WTC11 (cell line): ENCODE measurements at regions not wholly inside any gene's neighbourhood (a gene's known extent, or its start where the extent isn't known, plus 50 kb on each side); places are given as distances from the start of the nearest gene placed in this dataset.
A peak's percentile ranks its signal among the peaks of the same experiment; 100 is the strongest.

ENCODE experiments used
- ATAC-seq: fragments of 200-7000 bp; cut with Tn5 transposase; 2 replicates; pipeline ENCODE4 v1.10.0; 2021; ENCODE audit warnings: mild to moderate bottlenecking, moderate library complexity
- CTCF ChIA-PET: fragments of 300-600 bp; sonication (Branson Sonifier 250); formaldehyde crosslinking; loops from one replicate; lab custom pipeline; 2021; ENCODE audit warnings: antibody characterized with exemption; lab: Charles Lee
- POLR2A ChIA-PET: fragments of 350-600 bp; sonication (Branson Sonifier 250); formaldehyde crosslinking; loops from one replicate; lab custom pipeline; 2021; ENCODE audit warnings: antibody characterized with exemption; lab: Charles Lee
- DNase-seq: peaks from one replicate; pipeline ENCODE4 v3.0.0; 2021; ENCODE audit warnings: low spot score
- H3K27ac Mint-ChIP-seq: 2 replicates; pipeline ENCODE4 v1.8.0; 2021; ENCODE audit warnings: mixed read lengths
- H3K27me3 Mint-ChIP-seq: 2 replicates; pipeline ENCODE4 v1.8.0; 2021; ENCODE audit warnings: low read depth, mild to moderate bottlenecking, moderate library complexity, mixed read lengths
- H3K36me3 Mint-ChIP-seq: 2 replicates; pipeline ENCODE4 v1.8.0; 2021; ENCODE audit warnings: mixed read lengths
- H3K4me1 Mint-ChIP-seq: 2 replicates; pipeline ENCODE4 v1.8.0; 2022; ENCODE audit warnings: mixed read lengths
- H3K4me3 Mint-ChIP-seq: 2 replicates; pipeline ENCODE4 v1.8.0; 2021; ENCODE audit warnings: mild to moderate bottlenecking, moderate library complexity, mixed read lengths
- H3K9me3 Mint-ChIP-seq: 2 replicates; pipeline ENCODE4 v1.8.0; 2021; ENCODE audit warnings: mixed read lengths
- ATF1 ChIP-seq: sonication (generic); formaldehyde crosslinking; IDR thresholded peaks from 2 replicates; pipeline ENCODE4 v1.8.1; 2023; ENCODE audit warnings: mild to moderate bottlenecking, moderate library complexity, missing genetic modification reagents
- FOXK1 ChIP-seq: sonication (generic); formaldehyde crosslinking; IDR thresholded peaks from 2 replicates; pipeline ENCODE4 v1.8.0; 2022; ENCODE audit warnings: mild to moderate bottlenecking, moderate library complexity, missing genetic modification reagents
- GRHL2 ChIP-seq: fragments of 250-450 bp; sonication (Bioruptor Pico); IDR thresholded peaks from 2 replicates; pipeline ENCODE4 v1.8.0; 2022; ENCODE audit warnings: mild to moderate bottlenecking, moderate library complexity; ENCODE audit not compliant: insufficient replicate concordance, severe bottlenecking
- HMGA2 ChIP-seq: fragments of 250-450 bp; sonication (Bioruptor Pico); IDR thresholded peaks from 2 replicates; pipeline ENCODE4 v1.4.0; 2021; ENCODE audit warnings: mild to moderate bottlenecking, moderate library complexity
- KAT7 ChIP-seq: sonication (generic); formaldehyde crosslinking; IDR thresholded peaks from 2 replicates; pipeline ENCODE4 v1.8.1; 2023; ENCODE audit warnings: missing genetic modification reagents, mild to moderate bottlenecking, borderline replicate concordance
- NFE2L1 ChIP-seq: sonication (generic); formaldehyde crosslinking; IDR thresholded peaks from 2 replicates; pipeline ENCODE4 v1.8.1; 2023; ENCODE audit warnings: missing genetic modification reagents
- NFYB ChIP-seq: sonication (generic); formaldehyde crosslinking; conservative IDR thresholded peaks from 2 replicates; pipeline ENCODE4 v1.8.0; 2022; ENCODE audit warnings: low read depth, missing genetic modification reagents
- RORB ChIP-seq: fragments of 250-450 bp; sonication (Bioruptor Pico); IDR thresholded peaks from 2 replicates; pipeline ENCODE4 v1.9.0; 2021; ENCODE audit warnings: mild to moderate bottlenecking
- SMAD3 ChIP-seq: sonication (generic); formaldehyde crosslinking; IDR thresholded peaks from 2 replicates; pipeline ENCODE4 v1.8.0; 2022; ENCODE audit warnings: missing genetic modification reagents, mild to moderate bottlenecking, borderline replicate concordance
- TEAD1 ChIP-seq: sonication (generic); formaldehyde crosslinking; IDR thresholded peaks from 2 replicates; pipeline ENCODE4 v1.8.0; 2022; ENCODE audit warnings: mild to moderate bottlenecking, missing genetic modification reagents
- ZNF219 ChIP-seq: sonication (generic); formaldehyde crosslinking; IDR thresholded peaks from 2 replicates; pipeline ENCODE4 v1.8.0; 2023; ENCODE audit warnings: missing genetic modification reagents, mild to moderate bottlenecking, borderline replicate concordance
- ZNF317 ChIP-seq: sonication (generic); formaldehyde crosslinking; IDR thresholded peaks from 2 replicates; pipeline ENCODE4 v1.8.1; 2023; ENCODE audit warnings: low read depth, mild to moderate bottlenecking, moderate library complexity, missing genetic modification reagents, borderline replicate concordance
- ZNF416 ChIP-seq: fragments of 250-450 bp; sonication (Bioruptor Pico); IDR thresholded peaks from 2 replicates; pipeline ENCODE4 v1.9.0; 2021; ENCODE audit warnings: mild to moderate bottlenecking, inconsistent platforms
- TF ChIP-seq, protein P1 (sequence below): sonication (generic); formaldehyde crosslinking; IDR thresholded peaks from 2 replicates; pipeline ENCODE4 v1.8.1; 2023; ENCODE audit warnings: mild to moderate bottlenecking, moderate library complexity, missing genetic modification reagents
- TF ChIP-seq, protein P2 (sequence below): sonication (generic); formaldehyde crosslinking; IDR thresholded peaks from 2 replicates; pipeline ENCODE4 v1.8.1; 2022; ENCODE audit warnings: missing genetic modification reagents, borderline replicate concordance
- TF ChIP-seq, protein P3 (sequence below): fragments of 250-450 bp; sonication (Bioruptor Pico); conservative IDR thresholded peaks from 2 replicates; pipeline ENCODE4 v1.9.0; 2021; ENCODE audit warnings: mild to moderate bottlenecking
- TF ChIP-seq, protein P4 (sequence below): fragments of 250-450 bp; sonication (Bioruptor Pico); IDR thresholded peaks from 2 replicates; pipeline ENCODE4 v1.8.0; 2021; ENCODE audit warnings: mild to moderate bottlenecking
- TF ChIP-seq, protein P5 (sequence below): sonication (generic); formaldehyde crosslinking; conservative IDR thresholded peaks from 2 replicates; pipeline ENCODE4 v1.8.1; 2023; ENCODE audit warnings: mild to moderate bottlenecking, low read depth, missing genetic modification reagents, moderate library complexity
- TF ChIP-seq, protein P6 (sequence below): fragments of 200-600 bp; IDR thresholded peaks from 2 replicates; pipeline ENCODE4 v1.8.0; 2022; ENCODE audit warnings: antibody characterized with exemption

DNA sequence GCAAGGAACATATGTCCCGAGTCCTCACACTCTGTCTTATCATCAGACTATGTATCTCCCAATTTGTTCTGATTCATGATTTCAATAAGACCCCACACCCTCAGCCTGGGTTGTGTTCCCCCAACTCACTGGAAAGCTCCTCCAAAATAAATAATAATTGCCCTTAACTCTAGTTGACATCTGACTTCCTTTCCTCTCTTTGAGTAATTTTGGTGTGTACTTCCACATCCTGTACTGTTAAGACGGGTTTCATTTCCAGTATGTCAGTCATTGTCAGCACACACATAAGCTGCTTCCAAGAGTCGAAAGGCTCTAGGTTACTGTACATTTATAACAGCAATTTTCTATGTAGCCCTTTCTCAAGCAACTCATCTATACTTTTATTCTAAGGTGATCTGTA is 52.2 kb upstream of the C1QTNF7 start (continued):
- TF ChIP-seq, protein P1, sequence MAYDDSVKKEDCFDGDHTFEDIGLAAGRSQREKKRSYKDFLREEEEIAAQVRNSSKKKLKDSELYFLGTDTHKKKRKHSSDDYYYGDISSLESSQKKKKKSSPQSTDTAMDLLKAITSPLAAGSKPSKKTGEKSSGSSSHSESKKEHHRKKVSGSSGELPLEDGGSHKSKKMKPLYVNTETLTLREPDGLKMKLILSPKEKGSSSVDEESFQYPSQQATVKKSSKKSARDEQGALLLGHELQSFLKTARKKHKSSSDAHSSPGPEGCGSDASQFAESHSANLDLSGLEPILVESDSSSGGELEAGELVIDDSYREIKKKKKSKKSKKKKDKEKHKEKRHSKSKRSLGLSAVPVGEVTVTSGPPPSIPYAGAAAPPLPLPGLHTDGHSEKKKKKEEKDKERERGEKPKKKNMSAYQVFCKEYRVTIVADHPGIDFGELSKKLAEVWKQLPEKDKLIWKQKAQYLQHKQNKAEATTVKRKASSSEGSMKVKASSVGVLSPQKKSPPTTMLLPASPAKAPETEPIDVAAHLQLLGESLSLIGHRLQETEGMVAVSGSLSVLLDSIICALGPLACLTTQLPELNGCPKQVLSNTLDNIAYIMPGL (CRISPR knock-in tag) = no peak
- no peak for TF ChIP-seq GRHL2 (CRISPR knock-in tag)
- TF ChIP-seq KAT7 (CRISPR knock-in tag) = no peak
- TF ChIP-seq TEAD1 = no peak
- TF ChIP-seq, all 79 proteins: peak for 0

DNA sequence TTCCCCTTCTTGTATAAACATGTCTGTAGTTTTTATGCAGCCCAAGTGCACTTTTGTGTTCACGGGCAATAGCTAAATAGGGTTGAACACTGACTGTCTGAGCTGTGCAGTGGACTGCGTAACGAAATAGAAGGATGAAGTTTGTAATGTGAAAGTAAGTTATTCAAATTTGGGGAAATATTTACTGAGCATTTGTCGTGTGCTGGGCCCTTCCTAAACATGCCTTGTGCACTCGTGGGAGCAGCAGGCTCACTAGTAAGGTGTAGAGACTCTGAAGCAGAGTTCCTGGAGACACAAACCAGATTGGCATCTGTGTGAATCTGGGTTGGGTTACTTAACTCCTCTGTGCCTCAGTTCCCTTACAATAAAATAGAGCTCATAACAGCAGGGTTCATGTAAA is 51.7 kb upstream of the C1QTNF7 start:
- Mint-ChIP-seq H3K36me3 (no peaks in the 10 kb centered on the region), H3K4me3 (no peak overlapping the region), H3K4me1 (peaks cover 35% of the 10 kb centered on the region), H3K9me3 (no peaks in the 10 kb centered on the region), H3K27ac (no peak overlapping the region), H3K27me3 (no peaks in the 10 kb centered on the region; the same call in 1 of the 2 replicates)
- ChIA-PET CTCF (no interaction called here), POLR2A (no interaction called here)
- TF ChIP-seq, protein P2, sequence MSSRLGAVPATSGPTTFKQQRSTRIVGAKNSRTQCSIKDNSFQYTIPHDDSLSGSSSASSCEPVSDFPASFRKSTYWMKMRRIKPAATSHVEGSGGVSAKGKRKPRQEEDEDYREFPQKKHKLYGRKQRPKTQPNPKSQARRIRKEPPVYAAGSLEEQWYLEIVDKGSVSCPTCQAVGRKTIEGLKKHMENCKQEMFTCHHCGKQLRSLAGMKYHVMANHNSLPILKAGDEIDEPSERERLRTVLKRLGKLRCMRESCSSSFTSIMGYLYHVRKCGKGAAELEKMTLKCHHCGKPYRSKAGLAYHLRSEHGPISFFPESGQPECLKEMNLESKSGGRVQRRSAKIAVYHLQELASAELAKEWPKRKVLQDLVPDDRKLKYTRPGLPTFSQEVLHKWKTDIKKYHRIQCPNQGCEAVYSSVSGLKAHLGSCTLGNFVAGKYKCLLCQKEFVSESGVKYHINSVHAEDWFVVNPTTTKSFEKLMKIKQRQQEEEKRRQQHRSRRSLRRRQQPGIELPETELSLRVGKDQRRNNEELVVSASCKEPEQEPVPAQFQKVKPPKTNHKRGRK = no peak
- TF ChIP-seq, protein P3, sequence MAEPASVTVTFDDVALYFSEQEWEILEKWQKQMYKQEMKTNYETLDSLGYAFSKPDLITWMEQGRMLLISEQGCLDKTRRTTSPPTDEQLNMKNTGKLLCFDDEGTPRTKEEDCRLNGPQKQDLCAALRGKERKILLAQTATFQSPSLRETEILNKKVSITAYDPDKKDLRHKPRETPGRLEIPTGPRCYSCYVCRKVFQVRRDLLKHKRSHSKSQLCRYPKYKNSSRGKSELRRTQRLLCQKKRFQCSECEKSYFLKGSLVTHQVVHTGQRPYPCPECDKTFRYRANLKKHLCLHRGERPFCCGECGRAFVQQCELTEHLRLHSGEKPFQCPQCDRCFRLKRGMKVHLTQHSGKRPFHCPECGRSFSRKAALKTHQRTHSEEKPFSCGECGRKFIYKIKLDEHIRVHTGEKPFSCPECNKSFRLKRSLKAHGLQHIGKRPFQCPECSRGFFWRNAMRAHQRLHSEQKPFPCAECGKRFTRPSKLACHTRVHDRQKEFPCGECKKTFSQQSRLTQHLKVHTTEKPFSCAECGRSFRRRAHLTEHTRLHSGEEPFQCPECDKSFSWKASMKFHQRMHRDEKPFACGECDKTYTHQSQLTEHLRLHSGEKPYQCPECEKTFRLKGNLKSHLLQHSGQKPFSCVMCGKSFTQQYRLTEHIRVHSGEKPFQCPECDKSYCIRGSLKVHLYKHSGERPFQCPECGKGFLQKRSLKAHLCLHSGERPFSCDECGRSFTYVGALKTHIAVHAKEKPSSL (CRISPR knock-in tag) = no peak
- no peak for TF ChIP-seq ZNF416 (CRISPR knock-in tag)
- TF ChIP-seq, protein P4, sequence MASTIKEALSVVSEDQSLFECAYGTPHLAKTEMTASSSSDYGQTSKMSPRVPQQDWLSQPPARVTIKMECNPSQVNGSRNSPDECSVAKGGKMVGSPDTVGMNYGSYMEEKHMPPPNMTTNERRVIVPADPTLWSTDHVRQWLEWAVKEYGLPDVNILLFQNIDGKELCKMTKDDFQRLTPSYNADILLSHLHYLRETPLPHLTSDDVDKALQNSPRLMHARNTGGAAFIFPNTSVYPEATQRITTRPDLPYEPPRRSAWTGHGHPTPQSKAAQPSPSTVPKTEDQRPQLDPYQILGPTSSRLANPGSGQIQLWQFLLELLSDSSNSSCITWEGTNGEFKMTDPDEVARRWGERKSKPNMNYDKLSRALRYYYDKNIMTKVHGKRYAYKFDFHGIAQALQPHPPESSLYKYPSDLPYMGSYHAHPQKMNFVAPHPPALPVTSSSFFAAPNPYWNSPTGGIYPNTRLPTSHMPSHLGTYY = no peak
- TF ChIP-seq HMGA2 (CRISPR knock-in tag) = no peak
- no peak for TF ChIP-seq NFYB (CRISPR knock-in tag)
- TF ChIP-seq, protein P5, sequence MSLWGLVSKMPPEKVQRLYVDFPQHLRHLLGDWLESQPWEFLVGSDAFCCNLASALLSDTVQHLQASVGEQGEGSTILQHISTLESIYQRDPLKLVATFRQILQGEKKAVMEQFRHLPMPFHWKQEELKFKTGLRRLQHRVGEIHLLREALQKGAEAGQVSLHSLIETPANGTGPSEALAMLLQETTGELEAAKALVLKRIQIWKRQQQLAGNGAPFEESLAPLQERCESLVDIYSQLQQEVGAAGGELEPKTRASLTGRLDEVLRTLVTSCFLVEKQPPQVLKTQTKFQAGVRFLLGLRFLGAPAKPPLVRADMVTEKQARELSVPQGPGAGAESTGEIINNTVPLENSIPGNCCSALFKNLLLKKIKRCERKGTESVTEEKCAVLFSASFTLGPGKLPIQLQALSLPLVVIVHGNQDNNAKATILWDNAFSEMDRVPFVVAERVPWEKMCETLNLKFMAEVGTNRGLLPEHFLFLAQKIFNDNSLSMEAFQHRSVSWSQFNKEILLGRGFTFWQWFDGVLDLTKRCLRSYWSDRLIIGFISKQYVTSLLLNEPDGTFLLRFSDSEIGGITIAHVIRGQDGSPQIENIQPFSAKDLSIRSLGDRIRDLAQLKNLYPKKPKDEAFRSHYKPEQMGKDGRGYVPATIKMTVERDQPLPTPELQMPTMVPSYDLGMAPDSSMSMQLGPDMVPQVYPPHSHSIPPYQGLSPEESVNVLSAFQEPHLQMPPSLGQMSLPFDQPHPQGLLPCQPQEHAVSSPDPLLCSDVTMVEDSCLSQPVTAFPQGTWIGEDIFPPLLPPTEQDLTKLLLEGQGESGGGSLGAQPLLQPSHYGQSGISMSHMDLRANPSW (CRISPR knock-in tag) = no peak
- no peak for TF ChIP-seq RORB (CRISPR knock-in tag)
- TF ChIP-seq ZNF317 (CRISPR knock-in tag) = no peak
- TF ChIP-seq FOXK1 (CRISPR knock-in tag) = no peak
- ATAC-seq (peak; percentile 52), DNase-seq (no peak)

DNA sequence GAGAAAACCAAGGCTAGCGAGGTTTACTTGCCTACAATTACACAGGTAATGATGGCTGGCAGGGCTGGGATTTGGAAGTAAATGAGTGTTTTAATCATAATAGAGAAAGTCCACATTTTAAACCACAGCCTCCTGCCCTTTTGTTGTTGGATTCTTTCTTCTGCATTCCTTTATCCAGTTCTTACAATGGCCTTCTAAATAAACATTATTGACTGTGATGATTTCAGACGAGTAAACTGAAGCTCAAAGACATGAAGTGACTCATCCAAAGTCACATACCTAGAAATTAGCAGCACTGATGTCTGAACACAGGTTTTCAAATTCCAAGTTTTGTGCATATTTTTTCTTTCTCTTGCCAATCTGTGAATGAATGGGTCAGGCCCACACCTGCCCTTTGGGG is 51.2 kb upstream of the C1QTNF7 start:
- ATAC-seq (peak; percentile 36), DNase-seq (no peak)
- H3K36me3 Mint-ChIP-seq = no peaks in the 10 kb centered on the region
- ChIA-PET CTCF (interaction anchor here (1.9 kb wide), 1 partner anchor 20 kb away, joined by 9 read pairs; no protein-coding TSS in a partner anchor), POLR2A (no interaction called here)
- peaks cover 35% of the 10 kb centered on the region for H3K4me1 Mint-ChIP-seq
- no peak overlapping the region for H3K4me3 Mint-ChIP-seq
- H3K27ac Mint-ChIP-seq = no peak overlapping the region; the same call in 1 of the 2 replicates
- H3K27me3 Mint-ChIP-seq = no peaks in the 10 kb centered on the region; the same call in 1 of the 2 replicates
- H3K9me3 Mint-ChIP-seq = no peaks in the 10 kb centered on the region
- TF ChIP-seq ATF1 (no peak), NFE2L1 (CRISPR knock-in tag) (no peak), ZNF219 (no peak), KAT7 (CRISPR knock-in tag) (no peak), SMAD3 (CRISPR knock-in tag) (no peak)
- TF ChIP-seq, protein P6, sequence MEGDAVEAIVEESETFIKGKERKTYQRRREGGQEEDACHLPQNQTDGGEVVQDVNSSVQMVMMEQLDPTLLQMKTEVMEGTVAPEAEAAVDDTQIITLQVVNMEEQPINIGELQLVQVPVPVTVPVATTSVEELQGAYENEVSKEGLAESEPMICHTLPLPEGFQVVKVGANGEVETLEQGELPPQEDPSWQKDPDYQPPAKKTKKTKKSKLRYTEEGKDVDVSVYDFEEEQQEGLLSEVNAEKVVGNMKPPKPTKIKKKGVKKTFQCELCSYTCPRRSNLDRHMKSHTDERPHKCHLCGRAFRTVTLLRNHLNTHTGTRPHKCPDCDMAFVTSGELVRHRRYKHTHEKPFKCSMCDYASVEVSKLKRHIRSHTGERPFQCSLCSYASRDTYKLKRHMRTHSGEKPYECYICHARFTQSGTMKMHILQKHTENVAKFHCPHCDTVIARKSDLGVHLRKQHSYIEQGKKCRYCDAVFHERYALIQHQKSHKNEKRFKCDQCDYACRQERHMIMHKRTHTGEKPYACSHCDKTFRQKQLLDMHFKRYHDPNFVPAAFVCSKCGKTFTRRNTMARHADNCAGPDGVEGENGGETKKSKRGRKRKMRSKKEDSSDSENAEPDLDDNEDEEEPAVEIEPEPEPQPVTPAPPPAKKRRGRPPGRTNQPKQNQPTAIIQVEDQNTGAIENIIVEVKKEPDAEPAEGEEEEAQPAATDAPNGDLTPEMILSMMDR = no peak
- TF ChIP-seq, protein P4 = no peak
